ENCODE measurements at regions not wholly inside any gene's neighbourhood (a gene's known extent, or its start where the extent isn't known, plus 50 kb on each side); places are given as distances from the start of the nearest gene placed in this dataset.

DNA sequence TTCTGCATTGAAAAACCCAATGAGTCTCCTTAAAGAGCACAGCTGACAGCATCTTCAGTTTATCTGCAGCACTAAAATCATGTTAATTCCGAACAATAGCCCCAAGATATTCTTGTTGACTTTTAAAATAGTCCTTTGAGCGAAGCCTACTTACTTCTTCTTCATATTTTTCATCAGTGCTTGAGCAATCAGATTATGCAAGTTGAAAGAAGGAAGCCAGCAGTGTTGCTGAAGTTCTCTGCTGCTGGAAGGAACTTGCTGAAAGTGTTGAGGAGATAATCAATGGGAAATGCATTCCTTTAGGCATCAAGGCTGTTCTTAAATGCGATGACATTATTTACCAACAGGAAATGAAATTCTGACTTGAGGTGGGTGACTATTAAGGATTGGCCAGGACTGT lies 105.9 kb upstream of the SNTG2 start:
- POLR2A ChIA-PET (ENCODE audit: partially characterized antibody) = interaction anchor here (0.6 kb wide), 1 partner anchor 271 kb away, joined by 3 read pairs; no protein-coding TSS in a partner anchor
- no peak overlapping the region for H3K14ac ChIP-seq (ENCODE audit: insufficient read length)
- CTCF ChIA-PET (ENCODE audit: partially characterized antibody) = interaction anchor here (1.3 kb wide), 1 partner anchor 164 kb away, joined by 3 read pairs; no protein-coding TSS in a partner anchor
- TF ChIP-seq CTCF (IDR thresholded peaks at IDR 0.05; ENCODE audit: control extremely low read depth in 1 of 3, insufficient read depth in 1 of 3, low read depth in 1 of 3, low read length in 3 of 3) (no peak), HDAC2 (IDR thresholded peaks at IDR 0.05; ENCODE audit: borderline replicate concordance in 1 of 2, low read depth in 2 of 2, low read length in 2 of 2) (no peak), YY1 (IDR thresholded peaks at IDR 0.05; ENCODE audit: low read depth, low read length) (no peak), BACH1 (IDR thresholded peaks at IDR 0.05; ENCODE audit: low read length) (no peak), EP300 (IDR thresholded peaks at IDR 0.05; ENCODE audit: borderline replicate concordance in 1 of 2, low read depth in 2 of 2, low read length in 2 of 2) (no peak), SRF (IDR thresholded peaks at IDR 0.05; ENCODE audit: low read depth, low read length) (no peak), CHD2 (IDR thresholded peaks at IDR 0.05; ENCODE audit: low read length) (no peak), RNF2 (IDR thresholded peaks at IDR 0.05; ENCODE audit: borderline replicate concordance, low read depth, low read length, missing control alignments, poor library complexity, severe bottlenecking) (no peak), POLR2AphosphoS5 (IDR thresholded peaks at IDR 0.05; ENCODE audit: low read depth, low read length) (no peak), CEBPB (IDR thresholded peaks at IDR 0.05; ENCODE audit: low read depth, low read length) (no peak), KDM1A (IDR thresholded peaks at IDR 0.05; ENCODE audit: borderline replicate concordance, low read length) (no peak)

More for the DNA sequence above, 105.9 kb upstream of the SNTG2 start:
- no peak overlapping the region for H3K4me2 ChIP-seq (ENCODE audit: insufficient read depth in 1 of 2, low read depth in 2 of 2, low read length in 2 of 2)
- H3K79me2 ChIP-seq (ENCODE audit: control insufficient read depth in 1 of 2, insufficient read depth in 2 of 2, low read length in 2 of 2) = no peaks in the 10 kb centered on the region
- H3K36me3 ChIP-seq (ENCODE audit: control insufficient read depth in 2 of 4, insufficient read depth in 4 of 4, low read length in 3 of 4) = no peaks in the 10 kb centered on the region
- no peak overlapping the region for H4K91ac ChIP-seq (replicated peaks; ENCODE audit: insufficient read length, low read length)
- WGBS, 2 experiments (ENCODE audit: extremely low coverage in 1 of 2, insufficient coverage in 1 of 2, insufficient read length in 1 of 2, insufficient replicate concordance in 2 of 2, low coverage in 1 of 2, low lambda C conversion rate in 2 of 2, missing lambda C conversion rate in 1 of 2) = 83% methylated on average over 3 of the region's 3 CpGs; no CpG with 5 or more reads in 1 of the 2 experiments
- no peak overlapping the region for H2BK20ac ChIP-seq (ENCODE audit: low read length)
- H3K4me3 ChIP-seq (ENCODE audit: extremely low read depth in 1 of 4, insufficient read depth in 2 of 4, low read depth in 3 of 4, low read length in 4 of 4) = no peak overlapping the region
- no peak overlapping the region for H2BK12ac ChIP-seq (ENCODE audit: low read depth, low read length)
- no peak overlapping the region for H3K18ac ChIP-seq (ENCODE audit: extremely low read depth, low read length)
- no peak overlapping the region for H4K5ac ChIP-seq (ENCODE audit: insufficient read length, low read depth, low read length)
- no peak overlapping the region for H3K27ac ChIP-seq (ENCODE audit: low read depth, low read length)
- peak overlapping the region; percentile 25; the same call in 1 of the 2 replicates for H2BK15ac ChIP-seq (ENCODE audit: low read length)
- no peak overlapping the region for H2AK5ac ChIP-seq (ENCODE audit: low read depth, low read length)
- peaks cover 0 to 3% of the 10 kb centered on the region in 2 experiments; a peak in 1 of 4 replicates for H3K9me3 ChIP-seq (ENCODE audit: insufficient read depth in 2 of 2, low read depth in 1 of 2, low read length in 1 of 2)
- no peak overlapping the region for H2BK120ac ChIP-seq (replicated peaks; ENCODE audit: low read depth, low read length)
- no peak overlapping the region for H3K56ac ChIP-seq (replicated peaks; ENCODE audit: insufficient read length, low read depth, low read length)
- H2BK5ac ChIP-seq (ENCODE audit: low read depth, low read length) = no peak overlapping the region
- DNase-seq (ENCODE audit: low read depth in 1 of 2, low spot score in 2 of 2) = no peak
- no peaks in the 10 kb centered on the region for H4K20me1 ChIP-seq (replicated peaks in 1 of 2; ENCODE audit: control insufficient read depth in 1 of 2, insufficient read depth in 2 of 2, low read length in 2 of 2)
- FAIRE-seq = no peak
- no peak overlapping the region for H3K4ac ChIP-seq (replicated peaks; ENCODE audit: insufficient read length, low read depth, low read length)
- H3K27me3 ChIP-seq (replicated peaks in 1 of 4; ENCODE audit: control insufficient read depth in 3 of 4, extremely low read depth in 1 of 4, insufficient read depth in 3 of 4, low read length in 3 of 4) = no peaks in the 10 kb centered on the region
- no peak overlapping the region for H3K23ac ChIP-seq (ENCODE audit: insufficient read length)
- no peaks in the 10 kb centered on the region for H3K23me2 ChIP-seq (ENCODE audit: low read depth, low read length)
- no peaks in the 10 kb centered on the region for H3K4me1 ChIP-seq (replicated peaks in 1 of 4; ENCODE audit: control insufficient read depth in 3 of 4, insufficient read depth in 4 of 4, low read length in 3 of 4)
- no peaks in the 10 kb centered on the region for H3K79me1 ChIP-seq (ENCODE audit: low read depth, low read length)
- no peak overlapping the region for H3K9ac ChIP-seq (replicated peaks in 1 of 4; ENCODE audit: extremely low read depth in 1 of 4, low read depth in 3 of 4, low read length in 3 of 4)
- H4K8ac ChIP-seq (ENCODE audit: extremely low read depth, insufficient read depth, low read length) = no peak overlapping the region
- H2AFZ ChIP-seq (ENCODE audit: low read length) = no peak overlapping the region
